CD4-positive, alpha-beta T cell treated with Interferon gamma for 1 hour (primary cell): ENCODE measurements at regions not wholly inside any gene's neighbourhood (a gene's known extent, or its start where the extent isn't known, plus 50 kb on each side); places are given as distances from the start of the nearest gene placed in this dataset.

ENCODE experiments used
- DNase-seq: peaks from one replicate; pipeline ENCODE4 v3.0.0-alpha.2; 2020

GRCh38 chr17:34733333-34733732, 154.0 kb downstream of the TMEM132E start:
- no peak for DNase-seq

GRCh38 chr17:34730816-34731215, 151.4 kb downstream of the TMEM132E start:
- no peak for DNase-seq

GRCh38 chr17:34728771-34729310, 149.5 kb downstream of the TMEM132E start:
- no peak for DNase-seq

GRCh38 chr17:34727601-34728000, 148.2 kb downstream of the TMEM132E start:
- no peak for DNase-seq

DNA sequence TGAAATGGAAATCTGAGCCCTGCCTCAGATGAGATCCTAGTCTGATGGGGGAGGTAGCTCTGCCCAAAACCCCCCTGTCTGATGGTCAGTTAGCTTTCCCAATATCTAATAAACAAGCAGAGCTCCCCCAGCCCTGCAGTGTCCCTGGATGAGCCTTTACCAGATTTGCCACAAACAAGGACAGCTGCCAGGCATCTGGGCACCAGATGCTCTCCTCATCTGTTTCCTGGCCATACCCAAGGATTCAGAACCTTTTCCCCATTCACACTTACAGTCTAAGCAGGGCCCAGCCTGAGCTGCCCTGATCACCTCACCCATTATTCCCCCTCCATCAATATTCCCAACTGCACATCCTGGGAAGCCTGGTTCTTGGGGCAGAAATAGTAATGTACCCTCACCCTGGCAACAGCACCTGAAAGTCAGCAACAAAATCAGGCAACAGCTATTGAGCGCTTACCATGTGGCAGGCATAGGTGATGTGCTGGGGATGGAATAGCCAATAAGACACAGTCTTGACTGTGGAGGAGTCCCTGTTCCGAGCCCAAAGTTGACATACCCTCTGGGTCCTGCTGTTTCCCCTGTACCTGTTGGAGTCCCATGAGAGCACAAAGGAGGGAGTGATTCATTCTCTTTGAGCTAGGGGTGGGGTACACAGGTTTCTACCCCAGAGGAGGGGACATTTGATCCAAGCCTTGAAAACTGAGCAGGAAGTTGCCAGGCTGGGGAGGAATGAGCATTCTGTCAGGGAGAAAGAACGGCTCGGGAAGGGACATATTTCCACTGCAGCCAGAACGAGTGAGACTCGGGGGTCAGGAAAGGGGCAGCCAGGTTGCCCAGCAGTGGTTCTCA, 147.4 kb downstream of the TMEM132E start:
- DNase-seq, result no peak

- no peak for DNase-seq
These were observed 146.3 kb downstream of the TMEM132E start for GRCh38 chr17:34725725-34726124.

DNA sequence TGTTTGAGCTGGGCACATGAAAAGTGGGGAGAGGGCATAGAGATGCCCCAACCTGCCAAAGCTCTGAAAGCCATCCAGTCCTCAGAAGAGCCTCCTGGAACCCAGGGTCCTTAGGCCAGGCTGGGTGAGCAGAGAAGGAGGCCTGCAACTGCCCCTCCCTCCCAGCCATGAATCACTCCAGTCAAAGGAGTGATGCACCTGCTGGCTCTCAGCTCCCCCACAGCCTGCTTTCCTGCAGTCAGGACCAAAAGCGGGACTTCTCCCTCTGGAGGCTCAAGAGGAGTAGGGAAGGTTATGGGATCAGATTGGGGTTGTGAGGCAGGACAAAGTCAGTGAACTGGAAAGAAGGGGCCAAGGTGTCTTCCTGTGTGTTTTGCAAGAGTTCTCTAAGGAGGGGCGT, 145.6 kb downstream of the TMEM132E start:
- no peak for DNase-seq

DNA sequence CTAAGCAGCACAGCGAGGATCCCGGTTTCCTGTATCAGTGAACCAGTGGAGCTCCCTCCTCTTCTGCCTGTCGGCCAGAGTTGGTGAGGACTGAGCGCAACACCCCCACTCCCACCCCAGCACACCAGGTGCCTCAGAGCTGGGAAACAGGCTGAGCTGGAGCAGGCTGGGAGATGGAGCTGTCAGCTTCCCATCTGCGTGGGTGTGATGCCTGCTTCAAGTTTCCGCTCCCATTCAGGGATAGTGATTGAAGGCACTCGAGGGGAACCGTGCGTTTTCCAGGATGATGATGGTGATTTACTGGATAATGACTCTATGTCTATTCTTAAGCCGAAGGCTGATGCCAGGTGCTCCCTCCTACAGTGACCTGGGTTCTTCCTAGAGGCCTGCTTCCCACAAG, 144.5 kb downstream of the TMEM132E start:
- no peak for DNase-seq

DNA sequence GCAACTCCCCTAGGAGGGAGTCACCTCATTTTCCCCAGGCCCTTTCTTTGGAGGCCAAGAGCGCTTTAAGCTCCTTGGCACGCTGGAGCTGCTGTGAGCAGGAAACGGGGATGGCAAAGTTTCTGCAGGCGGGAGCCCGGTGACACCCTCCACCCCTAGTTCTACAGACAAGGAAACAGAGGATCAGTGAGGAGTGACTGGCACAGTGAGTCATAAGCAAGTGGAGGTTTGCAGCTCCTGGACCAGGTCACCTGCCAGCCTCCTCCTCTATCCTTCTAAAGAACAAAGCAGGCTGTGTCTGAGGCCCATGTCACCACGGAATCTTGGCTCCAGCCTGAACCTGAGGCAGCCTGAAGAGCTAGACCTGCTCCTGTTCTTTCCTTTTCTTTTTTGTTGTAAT, 141.9 kb downstream of the TMEM132E start:
- DNase-seq, result no peak

DNA sequence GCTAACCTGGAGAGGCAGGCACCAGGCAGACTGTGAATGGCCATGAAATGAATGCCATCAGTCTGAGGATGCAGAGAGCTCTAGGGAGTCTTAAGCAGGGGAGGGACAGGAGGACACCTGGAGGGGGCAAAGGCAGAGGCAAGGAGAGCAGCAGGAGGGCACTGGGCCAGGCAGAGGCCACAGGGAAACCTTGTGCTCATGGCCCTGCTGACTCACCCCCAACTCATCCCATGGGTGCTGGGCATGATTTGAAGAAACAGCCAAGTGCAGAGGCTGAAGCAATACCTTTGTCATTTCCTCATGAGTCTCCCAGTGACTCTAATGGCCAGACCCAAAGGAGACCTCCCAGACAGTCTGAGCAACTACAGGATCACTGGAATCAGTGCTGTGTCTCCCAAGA, 141.4 kb downstream of the TMEM132E start:
- no peak for DNase-seq

DNA sequence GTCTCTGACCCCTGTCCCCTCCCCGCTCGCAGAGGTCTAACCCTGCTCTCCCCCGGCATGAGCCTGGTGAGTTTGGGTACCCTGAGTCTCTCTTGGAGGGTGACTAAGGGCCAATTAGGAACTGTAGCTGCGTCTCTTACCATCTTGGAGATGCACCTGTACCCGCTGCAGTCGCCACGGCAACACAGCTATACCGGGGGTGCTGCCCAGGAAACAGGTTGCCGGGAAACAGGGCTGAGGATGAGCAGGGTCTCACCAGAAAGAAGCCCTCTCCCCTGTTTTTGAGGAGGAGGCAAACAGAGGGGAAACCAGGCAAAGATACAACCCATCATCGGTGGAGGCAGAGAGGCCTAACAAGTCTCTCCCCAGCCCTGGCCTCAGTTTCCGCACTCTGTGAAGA, 140.2 kb downstream of the TMEM132E start:
- DNase-seq, result no peak

- no peak for DNase-seq
These were observed 137.7 kb downstream of the TMEM132E start for GRCh38 chr17:34717092-34717491.

GRCh38 chr17:34716291-34716690, 136.9 kb downstream of the TMEM132E start:
- DNase-seq, result no peak

DNA sequence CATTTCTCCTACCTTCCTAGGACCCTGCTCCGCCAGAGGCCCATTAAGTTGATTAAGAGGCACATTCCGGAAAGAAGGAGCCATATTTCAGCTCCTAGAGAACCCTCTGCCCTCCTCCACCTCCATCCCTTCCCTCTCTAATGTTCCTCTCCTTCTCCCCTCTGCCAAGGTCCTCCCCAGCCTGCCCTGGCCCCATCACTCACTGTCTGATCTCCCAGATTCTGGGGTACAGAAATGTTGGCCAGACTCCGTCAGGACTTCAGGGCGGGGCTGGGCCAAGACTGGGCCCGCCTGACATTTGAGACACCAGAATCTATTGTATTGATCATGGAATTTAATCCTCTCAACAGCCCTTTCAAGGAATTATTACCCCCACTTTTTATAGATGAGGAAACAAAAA, 136.1 kb downstream of the TMEM132E start:
- no peak for DNase-seq

GRCh38 chr17:34714475-34715410, 135.4 kb downstream of the TMEM132E start:
- DNase-seq, result no peak

DNA sequence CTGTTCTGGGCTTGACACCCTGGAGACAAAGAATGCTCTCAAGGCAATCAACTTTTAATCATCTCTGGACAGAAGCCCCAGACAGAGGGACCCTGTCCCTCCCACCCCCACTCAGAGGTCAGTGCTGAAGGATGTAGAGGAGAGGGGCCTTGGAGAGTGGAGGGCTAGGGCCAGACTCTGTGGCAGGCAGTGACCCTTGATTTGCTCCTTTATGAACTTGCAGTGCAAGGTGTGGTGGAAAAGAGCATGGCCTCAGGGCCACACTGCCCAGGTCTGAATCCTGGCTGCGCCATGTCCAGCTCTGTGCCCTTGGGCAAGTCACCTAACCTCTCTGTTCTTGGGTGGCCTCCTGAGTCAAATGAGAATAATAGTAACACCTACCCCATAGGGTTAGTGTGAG, 134.3 kb downstream of the TMEM132E start:
- DNase-seq, result no peak

DNA sequence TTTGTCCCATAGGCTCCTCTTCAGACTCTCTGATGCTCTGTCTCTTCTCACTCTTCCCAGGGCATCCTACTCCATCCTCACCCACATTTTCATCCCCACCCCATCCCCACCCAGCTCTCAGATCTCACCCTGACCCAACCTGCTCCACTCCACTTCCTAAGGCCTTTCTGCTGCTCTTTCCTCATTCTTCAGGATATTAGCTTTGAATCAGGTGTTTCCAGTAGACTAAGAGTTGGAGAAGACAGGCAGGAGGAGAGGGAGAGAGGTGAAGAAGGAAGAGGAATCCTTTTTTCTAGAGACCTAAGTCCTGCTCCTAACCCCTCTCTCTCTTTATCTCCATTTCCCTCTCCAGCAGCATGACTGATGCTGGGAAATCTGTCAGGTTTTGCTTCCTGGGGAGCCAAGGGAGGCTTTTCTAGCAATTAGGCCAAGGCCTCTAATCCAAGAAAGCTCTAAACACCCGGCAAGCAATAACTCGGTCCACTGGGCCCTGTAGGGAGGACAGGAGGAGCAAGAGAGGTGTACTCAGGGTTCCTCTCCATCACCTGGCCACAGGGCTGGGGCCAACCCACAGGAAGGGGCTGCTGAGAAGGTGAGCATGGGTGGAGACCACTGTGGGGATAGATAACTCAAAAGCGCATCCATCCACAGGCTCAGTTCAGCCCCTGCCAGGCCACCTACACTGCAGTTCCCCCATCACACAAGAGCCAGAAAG, 133.3 kb downstream of the TMEM132E start:
- DNase-seq, result no peak

GRCh38 chr17:34711646-34712045, 132.3 kb downstream of the TMEM132E start:
- DNase-seq, result no peak

GRCh38 chr17:34710226-34710625, 130.8 kb downstream of the TMEM132E start:
- no peak for DNase-seq

- no peak for DNase-seq
These were observed 129.9 kb downstream of the TMEM132E start for GRCh38 chr17:34709158-34709754.

GRCh38 chr17:34706029-34706428, 126.6 kb downstream of the TMEM132E start:
- no peak for DNase-seq

DNA sequence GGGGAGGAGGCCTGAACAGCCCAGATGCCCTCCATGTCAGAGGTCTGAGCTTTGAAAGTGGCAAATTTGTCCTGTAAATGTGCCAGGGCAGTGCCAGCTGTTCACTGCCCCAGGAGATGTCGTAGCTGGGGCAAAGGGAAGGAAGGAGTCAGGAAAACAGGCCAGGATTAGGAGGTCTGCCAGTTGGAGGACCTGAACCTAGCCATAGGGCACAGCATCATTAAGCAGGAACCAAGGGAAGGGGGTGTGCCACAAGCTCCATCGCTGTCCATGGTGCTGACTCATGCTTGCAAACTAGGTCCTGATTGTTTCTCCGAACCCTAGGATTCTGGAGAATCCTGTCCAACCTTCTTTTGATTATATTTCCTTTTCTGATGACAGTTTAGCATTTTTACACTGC, 124.2 kb downstream of the TMEM132E start:
- DNase-seq, result no peak

DNA sequence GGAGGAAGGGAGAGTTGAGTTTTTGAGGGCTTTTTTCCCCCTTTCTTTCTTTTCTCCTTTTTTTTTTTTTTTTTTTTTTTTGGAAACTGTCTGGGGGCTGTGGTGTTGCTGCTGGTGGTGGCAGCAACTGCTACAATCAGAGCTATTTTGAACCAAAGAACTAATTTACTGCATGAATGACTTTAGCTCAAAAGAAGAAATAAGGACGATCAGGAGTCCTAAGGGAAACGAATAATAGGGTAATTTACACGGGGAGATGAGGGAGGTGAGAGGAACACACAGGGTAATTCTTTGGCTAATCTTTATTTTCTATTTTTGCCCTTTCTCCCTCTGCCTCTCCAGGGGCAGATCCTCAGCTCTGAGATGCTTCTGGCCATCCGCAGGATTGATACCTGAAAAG, 119.8 kb downstream of the TMEM132E start:
- DNase-seq, result no peak
